ENCODE measurements at regions not wholly inside any gene's neighbourhood (a gene's known extent, or its start where the extent isn't known, plus 50 kb on each side); places are given as distances from the start of the nearest gene placed in this dataset.
A peak's percentile ranks its signal among the peaks of the same experiment; 100 is the strongest.

DNA sequence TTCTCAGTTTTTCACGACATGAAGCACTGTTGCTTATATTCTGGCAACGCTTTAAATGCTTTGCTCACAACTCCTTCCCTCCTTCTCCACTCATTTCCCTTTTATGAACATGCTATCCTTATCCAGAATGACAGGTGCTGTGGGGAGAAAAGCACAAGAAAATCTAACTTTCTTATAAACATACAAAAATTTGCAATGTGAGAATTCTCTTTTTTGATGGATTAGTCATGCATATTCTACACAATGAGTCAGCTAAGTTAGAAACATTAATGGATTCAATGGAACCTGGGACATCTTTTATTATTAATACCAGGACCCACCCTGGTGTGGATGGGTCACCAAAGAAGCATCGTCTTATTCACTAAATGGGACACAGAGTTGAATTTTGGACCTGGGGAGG is 234.6 kb upstream of the CDH5 start:
- TF ChIP-seq, protein P1, sequence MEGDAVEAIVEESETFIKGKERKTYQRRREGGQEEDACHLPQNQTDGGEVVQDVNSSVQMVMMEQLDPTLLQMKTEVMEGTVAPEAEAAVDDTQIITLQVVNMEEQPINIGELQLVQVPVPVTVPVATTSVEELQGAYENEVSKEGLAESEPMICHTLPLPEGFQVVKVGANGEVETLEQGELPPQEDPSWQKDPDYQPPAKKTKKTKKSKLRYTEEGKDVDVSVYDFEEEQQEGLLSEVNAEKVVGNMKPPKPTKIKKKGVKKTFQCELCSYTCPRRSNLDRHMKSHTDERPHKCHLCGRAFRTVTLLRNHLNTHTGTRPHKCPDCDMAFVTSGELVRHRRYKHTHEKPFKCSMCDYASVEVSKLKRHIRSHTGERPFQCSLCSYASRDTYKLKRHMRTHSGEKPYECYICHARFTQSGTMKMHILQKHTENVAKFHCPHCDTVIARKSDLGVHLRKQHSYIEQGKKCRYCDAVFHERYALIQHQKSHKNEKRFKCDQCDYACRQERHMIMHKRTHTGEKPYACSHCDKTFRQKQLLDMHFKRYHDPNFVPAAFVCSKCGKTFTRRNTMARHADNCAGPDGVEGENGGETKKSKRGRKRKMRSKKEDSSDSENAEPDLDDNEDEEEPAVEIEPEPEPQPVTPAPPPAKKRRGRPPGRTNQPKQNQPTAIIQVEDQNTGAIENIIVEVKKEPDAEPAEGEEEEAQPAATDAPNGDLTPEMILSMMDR (conservative IDR thresholded peaks at IDR 0.05; ENCODE audit: low read depth, low read length), result no peak
- TF ChIP-seq NFE2L2 (IDR thresholded peaks at IDR 0.05; ENCODE audit: low read depth, low read length), result peak; percentile 69; the same call in 1 of the 2 replicates
- TF ChIP-seq RCOR1 (IDR thresholded peaks at IDR 0.05; ENCODE audit: insufficient replicate concordance, low read length), result no peak
- TF ChIP-seq POLR2A (IDR thresholded peaks at IDR 0.05; ENCODE audit: low read depth, low read length), result no peak
- no peak for TF ChIP-seq RAD21 (IDR thresholded peaks at IDR 0.05; ENCODE audit: low read length)
- no peak for TF ChIP-seq RFX5 (IDR thresholded peaks at IDR 0.05; ENCODE audit: low read depth, low read length)
- TF ChIP-seq SMC3 (IDR thresholded peaks at IDR 0.05; ENCODE audit: low read depth, low read length), result no peak
- TF ChIP-seq BHLHE40 (IDR thresholded peaks at IDR 0.05; ENCODE audit: low read depth, low read length), result no peak
- no peak for TF ChIP-seq MXI1 (IDR thresholded peaks at IDR 0.05; ENCODE audit: borderline replicate concordance, low read depth, low read length)
- no peak for TF ChIP-seq CEBPB (IDR thresholded peaks at IDR 0.05; ENCODE audit: low read depth, low read length)
